ENCODE measurements at regions not wholly inside any gene's neighbourhood (a gene's known extent, or its start where the extent isn't known, plus 50 kb on each side); places are given as distances from the start of the nearest gene placed in this dataset.

GRCh38 chr10:106474876-106475275, 689.6 kb downstream of the SORCS1 start:
- TF ChIP-seq POLR2A (IDR thresholded peaks at IDR 0.05; ENCODE audit: low read depth, low read length), result no peak
- no peak for TF ChIP-seq CTCF (conservative IDR thresholded peaks at IDR 0.05; ENCODE audit: low read depth, low read length)
- TF ChIP-seq USF2 (IDR thresholded peaks at IDR 0.05; ENCODE audit: low read depth, low read length), result no peak
- no peak for TF ChIP-seq CEBPB (IDR thresholded peaks at IDR 0.05; ENCODE audit: low read depth, low read length)
- TF ChIP-seq BHLHE40 (IDR thresholded peaks at IDR 0.05; ENCODE audit: low read depth, low read length), result no peak
- TF ChIP-seq SMC3 (IDR thresholded peaks at IDR 0.05; ENCODE audit: low read depth, low read length), result no peak
